Smooth muscle cell (in vitro differentiated cells): ENCODE measurements at regions not wholly inside any gene's neighbourhood (a gene's known extent, or its start where the extent isn't known, plus 50 kb on each side); places are given as distances from the start of the nearest gene placed in this dataset.

Experiments used
- DNase-seq: peaks from one replicate; lab custom pipeline; 2025; ENCODE audit not compliant: unreplicated experiment; lab: John Stamatoyannopoulos, UW
- H2AFZ ChIP-seq: fragments of 200-600 bp; sonication (generic); 2 replicates; pipeline ENCODE4 v1.6.0; 2016; ENCODE audit warnings: antibody characterized with exemption, low read depth, mild to moderate bottlenecking
- H3F3A ChIP-seq: fragments of 200-600 bp; sonication (generic); 2 replicates; pipeline ENCODE4 v1.6.0; 2017; ENCODE audit warnings: antibody characterized with exemption, low read depth
- H3K27ac ChIP-seq: fragments of 200-600 bp; sonication (generic); 2 replicates; pipeline ENCODE4 v1.5.1; 2016; ENCODE audit warnings: low read depth, mild to moderate bottlenecking
- H3K27me3 ChIP-seq: fragments of 200-600 bp; sonication (generic); 2 replicates; pipeline ENCODE4 v1.6.1; 2016; ENCODE audit warnings: low read depth, mild to moderate bottlenecking
- H3K36me3 ChIP-seq: fragments of 200-600 bp; sonication (generic); 2 replicates; pipeline ENCODE4 v1.5.1; 2016; ENCODE audit warnings: low read depth
- H3K4me1 ChIP-seq: fragments of 200-600 bp; sonication (generic); 2 replicates; pipeline ENCODE4 v1.5.1; 2016; ENCODE audit warnings: low read depth
- H3K4me2 ChIP-seq: fragments of 200-600 bp; sonication (generic); 2 replicates; pipeline ENCODE4 v1.6.0; 2016; ENCODE audit warnings: mild to moderate bottlenecking
- H3K4me3 ChIP-seq: fragments of 200-600 bp; sonication (generic); 2 replicates; pipeline ENCODE4 v1.5.1; 2016; ENCODE audit warnings: mild to moderate bottlenecking
- H3K79me2 ChIP-seq: fragments of 200-600 bp; sonication (generic); 2 replicates; pipeline ENCODE4 v1.6.0; 2016; ENCODE audit warnings: low read depth, mild to moderate bottlenecking
- H3K9ac ChIP-seq: fragments of 200-600 bp; sonication (generic); 2 replicates; pipeline ENCODE4 v1.6.0; 2016; ENCODE audit warnings: low read depth
- H3K9me3 ChIP-seq: fragments of 200-600 bp; sonication (generic); replicated peaks from 2 replicates; pipeline ENCODE4 v1.5.1; 2016; ENCODE audit warnings: low read depth
- H4K20me1 ChIP-seq: fragments of 200-600 bp; sonication (generic); 2 replicates; pipeline ENCODE4 v1.6.0; 2016; ENCODE audit warnings: low read depth
- CTCF ChIP-seq: fragments of 200-600 bp; sonication (generic); IDR thresholded peaks from 2 replicates; pipeline ENCODE4 v1.5.1; 2017; ENCODE audit warnings: borderline replicate concordance, mild to moderate bottlenecking, antibody characterized with exemption; ENCODE audit not compliant: insufficient read depth, poor library complexity, severe bottlenecking
- WGBS: methylation state at CpG from one replicate; pipeline ENCODE4 v1.1.7; 2016; ENCODE audit warnings: low lambda C conversion rate; 5-methylcytosine and 5-hydroxymethylcytosine counted together

DNA sequence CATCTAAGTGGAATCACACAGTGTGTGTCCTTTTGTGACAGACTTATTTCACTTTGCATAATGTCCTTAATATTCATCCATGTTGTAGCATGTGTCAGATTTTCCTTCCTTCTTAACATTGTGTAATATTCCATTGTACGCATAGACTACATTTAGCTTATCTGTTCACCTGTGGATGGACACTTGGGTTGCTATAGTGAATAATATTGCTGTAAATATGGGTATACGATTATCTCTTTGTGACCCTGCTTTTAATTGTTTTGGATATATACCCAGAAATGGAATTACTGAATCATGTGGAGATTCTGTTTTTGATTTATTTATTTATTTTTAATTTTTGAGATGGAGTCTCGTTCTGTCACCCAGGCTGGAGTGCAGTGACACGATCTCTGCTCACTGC is 63.0 kb upstream of the ATP5PO start:
- Histone ChIP-seq H3K27ac (no peak overlapping the region), H3K36me3 (no peaks in the 10 kb centered on the region), H3K4me3 (no peak overlapping the region), H3K79me2 (no peaks in the 10 kb centered on the region), H3K9me3 (no peaks in the 10 kb centered on the region), H2AFZ (no peak overlapping the region), H3K4me2 (no peak overlapping the region), H4K20me1 (no peaks in the 10 kb centered on the region), H3K9ac (no peak overlapping the region), H3K4me1 (peaks cover 20% of the 10 kb centered on the region), H3K27me3 (no peaks in the 10 kb centered on the region), H3F3A (peaks cover 14% of the 10 kb centered on the region)
- no peak for TF ChIP-seq CTCF
- DNase-seq = no peak
- 97% methylated on average over 4 of the region's 4 CpGs for WGBS

- DNase-seq = no peak
- peak overlapping the region; percentile 99 for H3K27ac ChIP-seq
- H3K9me3 ChIP-seq = no peaks in the 10 kb centered on the region
Observed at GRCh38 chr21:33977721-33978369, 62.2 kb upstream of the ATP5PO start.

GRCh38 chr21:33977017-33977720 is 61.6 kb upstream of the ATP5PO start:
- TF ChIP-seq CTCF = no peak
- Histone ChIP-seq H3K79me2 (no peaks in the 10 kb centered on the region), H3K9ac (peak overlapping the region; percentile 36), H3K27me3 (no peaks in the 10 kb centered on the region), H2AFZ (no peak overlapping the region), H3K4me3 (no peak overlapping the region), H3K9me3 (no peaks in the 10 kb centered on the region), H3K4me1 (peaks cover 20% of the 10 kb centered on the region), H4K20me1 (no peaks in the 10 kb centered on the region), H3K4me2 (peak overlapping the region; percentile 76), H3K27ac (peak overlapping the region; percentile 99), H3K36me3 (no peaks in the 10 kb centered on the region), H3F3A (peaks cover 18% of the 10 kb centered on the region)
- DNase-seq = no peak
- WGBS = 42% methylated on average over 6 of the region's 6 CpGs

More at GRCh38 chr21:33977721-33978369, 62.2 kb upstream of the ATP5PO start:
- no peak overlapping the region for H2AFZ ChIP-seq
- no peaks in the 10 kb centered on the region for H3K27me3 ChIP-seq
- H3F3A ChIP-seq = peaks cover 14% of the 10 kb centered on the region
- H3K4me1 ChIP-seq = peaks cover 20% of the 10 kb centered on the region
- H3K79me2 ChIP-seq = no peaks in the 10 kb centered on the region
- H3K4me3 ChIP-seq = no peak overlapping the region
- H3K9ac ChIP-seq = peak overlapping the region; percentile 4
- H3K36me3 ChIP-seq = no peaks in the 10 kb centered on the region
- H4K20me1 ChIP-seq = no peaks in the 10 kb centered on the region
- peak overlapping the region; percentile 76 for H3K4me2 ChIP-seq
- WGBS = 63% methylated on average over 12 of the region's 12 CpGs
- no peak for TF ChIP-seq CTCF
